ENCODE measurements at regions not wholly inside any gene's neighbourhood (a gene's known extent, or its start where the extent isn't known, plus 50 kb on each side); places are given as distances from the start of the nearest gene placed in this dataset.

- Histone ChIP-seq H3K4me1 (ENCODE audit: control insufficient read depth in 1 of 2, low read depth in 2 of 2) (no peaks in the 10 kb centered on the region), H3K4me3 (no peak overlapping the region)
- ATAC-seq (ENCODE audit: insufficient number of reproducible peaks, low FRiP score, low read depth): peak; percentile 43
Observed at GRCh38 chr15:39232512-39232911, 348.4 kb upstream of the THBS1 start.

GRCh38 chr15:39235084-39235795 lies 345.6 kb upstream of the THBS1 start:
- H3K36me3 ChIP-seq: no peaks in the 10 kb centered on the region
- no peak for ATAC-seq (ENCODE audit: insufficient number of reproducible peaks, low FRiP score, low read depth)
- TF ChIP-seq CTCF (IDR thresholded peaks at IDR 0.05): no peak
- no peak overlapping the region for H3K27ac ChIP-seq
- DNase-seq (ENCODE audit: low spot score): no peak
- H3K9me3 ChIP-seq: no peaks in the 10 kb centered on the region
- no peaks in the 10 kb centered on the region for H3K4me1 ChIP-seq (ENCODE audit: control insufficient read depth in 1 of 2, low read depth in 2 of 2)
- no peak overlapping the region for H3K4me3 ChIP-seq
- H3K27me3 ChIP-seq (replicated peaks; ENCODE audit: insufficient read depth): no peaks in the 10 kb centered on the region

More at GRCh38 chr15:39232512-39232911, 348.4 kb upstream of the THBS1 start:
- Histone ChIP-seq H3K9me3 (no peaks in the 10 kb centered on the region), H3K27me3 (replicated peaks; ENCODE audit: insufficient read depth) (no peaks in the 10 kb centered on the region), H3K27ac (no peak overlapping the region), H3K36me3 (no peaks in the 10 kb centered on the region)
- TF ChIP-seq CTCF (IDR thresholded peaks at IDR 0.05): no peak
- no peak for DNase-seq (ENCODE audit: low spot score)

GRCh38 chr15:39236375-39236774 lies 344.5 kb upstream of the THBS1 start:
- TF ChIP-seq CTCF (IDR thresholded peaks at IDR 0.05): no peak
- Histone ChIP-seq H3K9me3 (no peaks in the 10 kb centered on the region), H3K4me3 (no peak overlapping the region), H3K4me1 (ENCODE audit: control insufficient read depth in 1 of 2, low read depth in 2 of 2) (no peaks in the 10 kb centered on the region), H3K27me3 (replicated peaks; ENCODE audit: insufficient read depth) (no peaks in the 10 kb centered on the region), H3K36me3 (no peaks in the 10 kb centered on the region), H3K27ac (no peak overlapping the region)
- no peak for DNase-seq (ENCODE audit: low spot score)
- no peak for ATAC-seq (ENCODE audit: insufficient number of reproducible peaks, low FRiP score, low read depth)

- H3K36me3 ChIP-seq: no peaks in the 10 kb centered on the region
- H3K4me3 ChIP-seq: no peak overlapping the region
- no peaks in the 10 kb centered on the region for H3K4me1 ChIP-seq (ENCODE audit: control insufficient read depth in 1 of 2, low read depth in 2 of 2)
- no peak for ATAC-seq (ENCODE audit: insufficient number of reproducible peaks, low FRiP score, low read depth)
- no peak overlapping the region for H3K27ac ChIP-seq
- H3K27me3 ChIP-seq (replicated peaks; ENCODE audit: insufficient read depth): no peaks in the 10 kb centered on the region
- no peaks in the 10 kb centered on the region for H3K9me3 ChIP-seq
- DNase-seq (ENCODE audit: low spot score): no peak
- TF ChIP-seq CTCF (IDR thresholded peaks at IDR 0.05): no peak
Observed at GRCh38 chr15:39238443-39238842, 342.4 kb upstream of the THBS1 start.

GRCh38 chr15:39239562-39239961 lies 341.3 kb upstream of the THBS1 start:
- no peaks in the 10 kb centered on the region for H3K9me3 ChIP-seq
- TF ChIP-seq CTCF (IDR thresholded peaks at IDR 0.05): no peak
- H3K36me3 ChIP-seq: no peaks in the 10 kb centered on the region
- H3K4me1 ChIP-seq (ENCODE audit: control insufficient read depth in 1 of 2, low read depth in 2 of 2): no peaks in the 10 kb centered on the region
- no peak for ATAC-seq (ENCODE audit: insufficient number of reproducible peaks, low FRiP score, low read depth)
- no peak overlapping the region for H3K27ac ChIP-seq
- no peak for DNase-seq (ENCODE audit: low spot score)
- no peaks in the 10 kb centered on the region for H3K27me3 ChIP-seq (replicated peaks; ENCODE audit: insufficient read depth)
- no peak overlapping the region for H3K4me3 ChIP-seq

Data from thoracic aorta (tissue), 2 donors.